ENCODE measurements at regions not wholly inside any gene's neighbourhood (a gene's known extent, or its start where the extent isn't known, plus 50 kb on each side); places are given as distances from the start of the nearest gene placed in this dataset.

DNA sequence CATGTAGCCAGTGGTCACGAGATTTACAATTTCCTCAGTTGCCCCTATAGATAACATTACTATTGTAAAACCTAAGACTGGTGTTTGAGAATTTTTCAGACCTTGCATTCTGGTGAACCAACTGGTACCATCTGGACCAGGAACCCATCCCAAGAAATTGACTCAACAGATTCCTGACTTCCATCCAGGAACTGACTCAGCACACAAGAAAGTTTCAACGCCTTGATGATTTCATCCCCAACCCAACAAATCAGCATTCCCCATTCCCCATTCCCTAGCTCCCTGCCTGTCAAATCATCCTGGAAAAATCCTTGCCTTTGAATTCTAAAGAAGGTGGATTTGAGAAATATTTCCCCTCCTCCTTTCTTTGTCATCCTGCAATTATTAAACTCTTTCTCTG, 529.8 kb upstream of the PRMT6 start:
- peaks cover 3% of the 10 kb centered on the region for H3K9me3 ChIP-seq (ENCODE audit: control insufficient read depth, low read depth, low read length)
- no peaks in the 10 kb centered on the region for H3K79me2 ChIP-seq (ENCODE audit: insufficient read depth, low read length)
- DNase-seq, result no peak
- no peak overlapping the region for H4K8ac ChIP-seq (replicated peaks; ENCODE audit: insufficient read length, low read depth, low read length)
- H3K27ac Mint-ChIP-seq, result peak overlapping the region in 1 of 3 experiments; percentile 7; a peak in 2 of 7 replicates
- no peak overlapping the region for H3K56ac ChIP-seq (ENCODE audit: insufficient read length, low read depth, low read length)
- H4K91ac ChIP-seq (ENCODE audit: insufficient read length, low read depth, low read length), result no peak overlapping the region
- H2AFZ ChIP-seq (ENCODE audit: low read length), result no peak overlapping the region
- TF ChIP-seq, protein P1, sequence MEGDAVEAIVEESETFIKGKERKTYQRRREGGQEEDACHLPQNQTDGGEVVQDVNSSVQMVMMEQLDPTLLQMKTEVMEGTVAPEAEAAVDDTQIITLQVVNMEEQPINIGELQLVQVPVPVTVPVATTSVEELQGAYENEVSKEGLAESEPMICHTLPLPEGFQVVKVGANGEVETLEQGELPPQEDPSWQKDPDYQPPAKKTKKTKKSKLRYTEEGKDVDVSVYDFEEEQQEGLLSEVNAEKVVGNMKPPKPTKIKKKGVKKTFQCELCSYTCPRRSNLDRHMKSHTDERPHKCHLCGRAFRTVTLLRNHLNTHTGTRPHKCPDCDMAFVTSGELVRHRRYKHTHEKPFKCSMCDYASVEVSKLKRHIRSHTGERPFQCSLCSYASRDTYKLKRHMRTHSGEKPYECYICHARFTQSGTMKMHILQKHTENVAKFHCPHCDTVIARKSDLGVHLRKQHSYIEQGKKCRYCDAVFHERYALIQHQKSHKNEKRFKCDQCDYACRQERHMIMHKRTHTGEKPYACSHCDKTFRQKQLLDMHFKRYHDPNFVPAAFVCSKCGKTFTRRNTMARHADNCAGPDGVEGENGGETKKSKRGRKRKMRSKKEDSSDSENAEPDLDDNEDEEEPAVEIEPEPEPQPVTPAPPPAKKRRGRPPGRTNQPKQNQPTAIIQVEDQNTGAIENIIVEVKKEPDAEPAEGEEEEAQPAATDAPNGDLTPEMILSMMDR (conservative IDR thresholded peaks at IDR 0.05), result no peak
- no peak overlapping the region for H3K18ac ChIP-seq (ENCODE audit: insufficient read length, low read depth, low read length)
- no peak overlapping the region for H2BK15ac ChIP-seq (ENCODE audit: low read depth, low read length)
- H3K4me2 ChIP-seq (ENCODE audit: insufficient read depth, insufficient read length, low read length), result no peak overlapping the region
- H4K20me1 ChIP-seq (ENCODE audit: control insufficient read depth, insufficient read depth, insufficient read length), result no peaks in the 10 kb centered on the region
- H2AK5ac ChIP-seq (ENCODE audit: insufficient read length, low read length), result no peak overlapping the region
- no peak overlapping the region for H3K23ac ChIP-seq (ENCODE audit: insufficient read length, low read depth, low read length)
- no peak overlapping the region for H2BK12ac ChIP-seq (ENCODE audit: insufficient read length, low read depth, low read length)
- no peaks in the 10 kb centered on the region for H3K27me3 ChIP-seq (ENCODE audit: insufficient read depth, low read length)
- no peak overlapping the region for H2BK5ac ChIP-seq (ENCODE audit: insufficient read length, low read length)
- no peak overlapping the region for H4K5ac ChIP-seq (ENCODE audit: insufficient read length, low read depth, low read length)
- H3K27ac ChIP-seq (ENCODE audit: insufficient read length, low read depth, low read length), result no peak overlapping the region
- H3K14ac ChIP-seq (ENCODE audit: insufficient read depth, low read length), result no peak overlapping the region
- H3T11ph ChIP-seq (ENCODE audit: low read length), result no peak overlapping the region
- peak overlapping the region; percentile 99 for H2BK20ac ChIP-seq (ENCODE audit: low read depth, low read length, poor library complexity, severe bottlenecking)
- no peaks in the 10 kb centered on the region; the same call in 1 of the 2 replicates for H3K4me1 ChIP-seq (ENCODE audit: insufficient read depth, low read length)
- WGBS (ENCODE audit: extremely low coverage, insufficient read length, low lambda C conversion rate), result no CpG with 5 or more reads among the region's 2 CpGs
- peaks cover 35 to 37% of the 10 kb centered on the region in 2 experiments for H3K4me1 Mint-ChIP-seq
- H3K79me1 ChIP-seq (ENCODE audit: insufficient read depth, low read depth, low read length, poor library complexity, severe bottlenecking), result no peaks in the 10 kb centered on the region
- no peak overlapping the region for H3K4me3 Mint-ChIP-seq
- no peaks in the 10 kb centered on the region for H3K23me2 ChIP-seq (ENCODE audit: insufficient read length, low read depth, low read length, poor library complexity, severe bottlenecking)
- H2BK120ac ChIP-seq (ENCODE audit: low read depth, low read length, poor library complexity, severe bottlenecking), result no peak overlapping the region
- peaks cover 7% of the 10 kb centered on the region in 2 experiments for H3K9me3 Mint-ChIP-seq
- no peak overlapping the region for H3K4ac ChIP-seq (ENCODE audit: low read depth, low read length)
- H3K36me3 Mint-ChIP-seq (ENCODE audit: insufficient read depth in 1 of 3, low read depth in 3 of 3), result peaks cover 4 to 9% (median 6%) of the 10 kb centered on the region in 3 experiments
- no peak overlapping the region for H3K9ac ChIP-seq (ENCODE audit: extremely low read depth, insufficient read length, low read length)
- H3K27me3 Mint-ChIP-seq (ENCODE audit: low read depth), result no peaks in the 10 kb centered on the region

Data from H9 (cell line).